HUES64 (cell line): ENCODE measurements at regions not wholly inside any gene's neighbourhood (a gene's known extent, or its start where the extent isn't known, plus 50 kb on each side); places are given as distances from the start of the nearest gene placed in this dataset.
"Not testable (repeated sequence)": the region's sequence is repeated elsewhere in the genome, so short reads cannot be mapped to it uniquely, and the experiment has no call there.

Experiments used
- H3K27ac ChIP-seq: 2 replicates; pipeline ENCODE4 v1.7.0; 2013; ENCODE audit warnings: low read depth, low read length, inconsistent platforms
- H3K27me3 ChIP-seq: 2 replicates; pipeline ENCODE4 v1.6.1; 2013; ENCODE audit warnings: mild to moderate bottlenecking, low read length; ENCODE audit not compliant: insufficient read depth
- H3K36me3 ChIP-seq: 2 replicates; pipeline ENCODE4 v1.6.1; 2013; ENCODE audit warnings: mild to moderate bottlenecking, low read length; ENCODE audit not compliant: insufficient read depth
- H3K4me1 ChIP-seq: 2 replicates; pipeline ENCODE4 v1.6.1; 2013; ENCODE audit warnings: mild to moderate bottlenecking, low read length, moderate library complexity; ENCODE audit not compliant: insufficient read depth
- H3K4me3 ChIP-seq: 2 replicates; pipeline ENCODE4 v1.5.1; 2013; ENCODE audit warnings: mild to moderate bottlenecking, low read length, moderate library complexity
- H3K9ac ChIP-seq: 2 replicates; pipeline ENCODE4 v1.6.1; 2013; ENCODE audit warnings: mild to moderate bottlenecking, low read depth, low read length
- H3K9me3 ChIP-seq: 2 replicates; pipeline ENCODE4 v1.6.1; 2013; ENCODE audit warnings: low read depth, low read length; ENCODE audit not compliant: insufficient read depth
- WGBS: fragments of 150-250, 120-280 bp; methylation state at CpG from one replicate; pipeline ENCODE4 v1.1.7; 2013; ENCODE audit warnings: missing lambda C conversion rate; 5-methylcytosine and 5-hydroxymethylcytosine counted together

GRCh38 chr5:23157169-23157568 is 304.0 kb upstream of the CDH12 start:
- Histone ChIP-seq H3K27me3 (no peaks in the 10 kb centered on the region), H3K4me3 (no peak overlapping the region), H3K36me3 (no peaks in the 10 kb centered on the region), H3K9ac (no peak overlapping the region), H3K27ac (no peak overlapping the region), H3K4me1 (no peaks in the 10 kb centered on the region; the same call in 1 of the 2 replicates), H3K9me3 (no peaks in the 10 kb centered on the region)
- WGBS = 94% methylated on average over 1 of the region's 1 CpG

- H3K9me3 ChIP-seq = 0 out of 2 replicates have a peak, but pooled peaks cover 2% of the 10 kb centered on the region
- no peaks in the 10 kb centered on the region for H3K27me3 ChIP-seq
- no peak overlapping the region for H3K9ac ChIP-seq
- H3K4me3 ChIP-seq = no peak overlapping the region
- no peaks in the 10 kb centered on the region for H3K36me3 ChIP-seq
- 96% methylated on average over 5 of the region's 5 CpGs for WGBS
- H3K4me1 ChIP-seq = no peaks in the 10 kb centered on the region
- H3K27ac ChIP-seq = no peak overlapping the region
Observed at GRCh38 chr5:23147625-23148024, 294.5 kb upstream of the CDH12 start.

GRCh38 chr5:23146183-23146582 is 293.0 kb upstream of the CDH12 start:
- Histone ChIP-seq H3K4me1 (no peaks in the 10 kb centered on the region), H3K9ac (no peak overlapping the region), H3K27ac (no peak overlapping the region), H3K27me3 (no peaks in the 10 kb centered on the region), H3K9me3 (0 out of 2 replicates have a peak, but pooled peaks cover 2% of the 10 kb centered on the region), H3K4me3 (no peak overlapping the region), H3K36me3 (no peaks in the 10 kb centered on the region)
- WGBS = 96% methylated on average over 11 of the region's 11 CpGs

GRCh38 chr5:23139338-23140171 is 286.4 kb upstream of the CDH12 start:
- Histone ChIP-seq H3K9me3 (0 out of 2 replicates have a peak, but pooled peaks cover 2% of the 10 kb centered on the region), H3K4me3 (no peak overlapping the region), H3K36me3 (no peaks in the 10 kb centered on the region), H3K27me3 (no peaks in the 10 kb centered on the region), H3K27ac (no peak overlapping the region), H3K4me1 (no peaks in the 10 kb centered on the region), H3K9ac (no peak overlapping the region)
- WGBS = 4% methylated on average over 3 of the region's 4 CpGs

- no peaks in the 10 kb centered on the region for H3K36me3 ChIP-seq
- no peaks in the 10 kb centered on the region for H3K9me3 ChIP-seq
- no peaks in the 10 kb centered on the region for H3K4me1 ChIP-seq
- no peak overlapping the region for H3K27ac ChIP-seq
- 98% methylated on average over 2 of the region's 2 CpGs for WGBS
- H3K27me3 ChIP-seq = no peaks in the 10 kb centered on the region
- H3K9ac ChIP-seq = no peak overlapping the region
- no peak overlapping the region for H3K4me3 ChIP-seq
Observed at GRCh38 chr5:23136958-23137357, 283.8 kb upstream of the CDH12 start.

- no peaks in the 10 kb centered on the region for H3K27me3 ChIP-seq
- no peak overlapping the region for H3K9ac ChIP-seq
- peaks cover 6% of the 10 kb centered on the region; the same call in 1 of the 2 replicates for H3K9me3 ChIP-seq
- no peaks in the 10 kb centered on the region for H3K36me3 ChIP-seq
- H3K27ac ChIP-seq = no peak overlapping the region
- no peaks in the 10 kb centered on the region for H3K4me1 ChIP-seq
- no peak overlapping the region for H3K4me3 ChIP-seq
- WGBS = 96% methylated on average over 2 of the region's 2 CpGs
Observed at GRCh38 chr5:23132231-23132630, 279.1 kb upstream of the CDH12 start.

- no peaks in the 10 kb centered on the region for H3K4me1 ChIP-seq
- no peaks in the 10 kb centered on the region for H3K9me3 ChIP-seq
- no peaks in the 10 kb centered on the region for H3K27me3 ChIP-seq
- H3K36me3 ChIP-seq = no peaks in the 10 kb centered on the region
- no peak overlapping the region for H3K9ac ChIP-seq
- no peak overlapping the region for H3K4me3 ChIP-seq
- no peak overlapping the region for H3K27ac ChIP-seq
Observed at GRCh38 chr5:23112237-23112636, 259.1 kb upstream of the CDH12 start.

- H3K9me3 ChIP-seq = no peaks in the 10 kb centered on the region
- no peak overlapping the region for H3K4me3 ChIP-seq
- no peaks in the 10 kb centered on the region for H3K27me3 ChIP-seq
- H3K36me3 ChIP-seq = no peaks in the 10 kb centered on the region
- H3K4me1 ChIP-seq = no peaks in the 10 kb centered on the region
- no peak overlapping the region for H3K27ac ChIP-seq
- no peak overlapping the region for H3K9ac ChIP-seq
- WGBS = 94% methylated on average over 2 of the region's 2 CpGs
Observed at GRCh38 chr5:23105021-23105420, 251.9 kb upstream of the CDH12 start.

GRCh38 chr5:23103566-23103965 is 250.4 kb upstream of the CDH12 start:
- no peak overlapping the region for H3K27ac ChIP-seq
- no peaks in the 10 kb centered on the region for H3K27me3 ChIP-seq
- no peak overlapping the region for H3K4me3 ChIP-seq
- 100% methylated on average over 1 of the region's 1 CpG for WGBS
- no peak overlapping the region for H3K9ac ChIP-seq
- H3K9me3 ChIP-seq = no peaks in the 10 kb centered on the region
- H3K4me1 ChIP-seq = no peaks in the 10 kb centered on the region
- H3K36me3 ChIP-seq = no peaks in the 10 kb centered on the region

GRCh38 chr5:23095418-23095817 is 242.3 kb upstream of the CDH12 start:
- 97% methylated on average over 7 of the region's 7 CpGs for WGBS
- not testable (repeated sequence) for H3K27me3 ChIP-seq, H3K4me1 ChIP-seq, H3K9me3 ChIP-seq, H3K4me3 ChIP-seq, H3K36me3 ChIP-seq, H3K27ac ChIP-seq, H3K9ac ChIP-seq

GRCh38 chr5:23089286-23089685 is 236.1 kb upstream of the CDH12 start:
- no peaks in the 10 kb centered on the region for H3K9me3 ChIP-seq
- no peaks in the 10 kb centered on the region for H3K36me3 ChIP-seq
- no peak overlapping the region for H3K4me3 ChIP-seq
- no peak overlapping the region for H3K9ac ChIP-seq
- WGBS = 95% methylated on average over 6 of the region's 6 CpGs
- no peaks in the 10 kb centered on the region for H3K27me3 ChIP-seq
- H3K27ac ChIP-seq = no peak overlapping the region
- H3K4me1 ChIP-seq = no peaks in the 10 kb centered on the region

- no peak overlapping the region for H3K4me3 ChIP-seq
- H3K9ac ChIP-seq = no peak overlapping the region
- no peaks in the 10 kb centered on the region for H3K27me3 ChIP-seq
- H3K27ac ChIP-seq = no peak overlapping the region
- H3K4me1 ChIP-seq = no peaks in the 10 kb centered on the region
- 59% methylated on average over 3 of the region's 3 CpGs for WGBS
- no peaks in the 10 kb centered on the region for H3K36me3 ChIP-seq
- H3K9me3 ChIP-seq = no peaks in the 10 kb centered on the region
Observed at GRCh38 chr5:23084815-23085214, 231.7 kb upstream of the CDH12 start.
